HG02943 (cell line): ENCODE measurements at regions not wholly inside any gene's neighbourhood (a gene's known extent, or its start where the extent isn't known, plus 50 kb on each side); places are given as distances from the start of the nearest gene placed in this dataset.
"Not testable (repeated sequence)": the region's sequence is repeated elsewhere in the genome, so short reads cannot be mapped to it uniquely, and the experiment has no call there.

Experiments used
- ATAC-seq: cut with Tn5 transposase; IDR thresholded peaks from one replicate; pipeline ENCODE4 v1.9.1; 2021; ENCODE audit warnings: mild to moderate bottlenecking, low read depth, moderate library complexity; ENCODE audit not compliant: unreplicated experiment

DNA sequence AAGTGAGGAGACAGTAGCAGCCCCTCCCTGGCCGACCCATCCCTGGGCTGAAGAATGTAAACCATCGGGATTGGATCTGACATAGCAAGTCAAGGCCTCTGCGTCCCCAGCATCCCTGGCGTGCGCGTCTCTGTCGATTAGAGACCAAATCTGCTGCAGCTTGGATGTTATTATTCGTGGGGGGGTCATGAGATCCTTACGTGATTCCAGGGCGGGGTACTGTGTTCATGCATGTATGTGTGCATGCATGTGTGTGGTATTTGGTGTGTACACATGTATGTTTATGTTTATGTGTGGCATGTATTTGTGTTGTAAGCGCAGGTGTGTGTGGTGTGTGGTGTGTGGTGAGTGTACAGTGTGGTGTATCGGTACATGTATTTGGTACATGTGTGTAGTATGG, 741.8 kb upstream of the SALL3 start:
- no peak for ATAC-seq

DNA sequence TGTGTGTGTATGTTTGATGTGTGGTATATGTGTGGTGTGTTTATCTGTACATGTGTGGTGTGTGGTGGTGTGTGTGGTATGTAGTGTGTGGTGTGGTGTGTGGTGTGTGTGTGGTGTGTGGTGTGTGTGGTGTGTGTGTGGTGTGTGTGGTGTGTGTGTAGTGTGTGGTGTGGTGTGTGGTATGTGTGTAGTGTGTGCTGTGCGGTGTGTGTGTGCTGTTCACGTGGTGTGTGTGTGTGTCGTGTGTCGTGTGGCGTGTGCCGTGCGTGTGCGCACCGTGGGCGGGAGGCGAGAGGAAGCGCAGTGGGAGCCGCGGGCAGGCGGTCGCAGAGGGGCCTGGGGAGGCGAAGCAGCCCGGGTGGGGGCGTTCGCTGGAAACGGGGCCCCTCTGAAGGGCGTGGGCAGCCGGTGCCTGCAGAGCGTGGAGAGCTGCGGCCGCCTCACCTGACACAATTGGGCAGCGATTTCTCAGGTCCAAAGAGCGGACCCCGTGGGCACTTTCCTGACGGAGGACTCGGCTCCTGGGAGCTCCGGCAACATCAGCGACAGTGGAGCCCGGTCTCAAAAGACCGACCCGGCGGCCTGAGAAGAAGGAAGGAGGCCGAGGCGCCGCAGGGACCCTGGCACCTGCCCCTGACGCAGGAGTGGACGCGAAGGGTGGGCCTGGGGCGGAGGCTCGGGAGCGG, 741.1 kb upstream of the SALL3 start:
- no peak for ATAC-seq

DNA sequence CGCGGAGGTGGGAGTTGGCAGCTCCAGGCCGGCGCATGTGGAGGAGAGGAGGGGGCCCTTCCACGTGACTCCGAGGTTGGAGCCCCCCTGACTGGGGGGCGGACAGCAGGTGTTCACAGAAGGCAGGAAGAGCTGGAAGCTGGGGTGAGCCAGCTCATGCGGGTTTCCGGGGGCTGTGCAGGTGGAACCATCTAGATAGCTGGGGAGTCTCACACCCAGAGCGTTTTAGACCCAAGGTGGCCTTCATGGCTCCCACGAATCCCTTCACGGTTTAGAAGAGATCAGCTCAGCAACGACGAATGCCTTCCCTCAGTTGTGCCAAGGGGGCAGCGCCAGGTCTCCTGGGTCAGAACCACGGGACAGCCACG, 740.5 kb upstream of the SALL3 start:
- no peak for ATAC-seq

DNA sequence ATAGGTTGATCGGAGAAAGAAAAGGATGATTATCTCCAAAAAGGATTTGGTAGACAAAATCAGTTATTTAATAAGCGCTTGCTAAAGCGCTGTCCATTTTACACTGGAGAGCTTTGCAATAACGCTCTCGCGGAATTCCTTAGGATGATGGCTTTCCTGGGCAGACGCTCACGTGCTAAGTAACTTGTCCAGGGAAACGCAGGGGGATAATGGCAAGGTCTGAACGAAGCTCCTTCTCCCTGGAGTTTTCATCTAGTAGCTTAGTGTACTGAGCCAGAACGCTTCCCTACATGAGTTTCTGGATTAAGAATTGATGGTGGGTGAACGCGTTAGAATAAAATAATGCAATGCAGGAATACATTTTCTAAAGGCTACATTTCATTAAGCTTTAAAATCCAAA, 739.5 kb upstream of the SALL3 start:
- ATAC-seq, result no peak

- ATAC-seq, result no peak
Measured at GRCh38 chr18:78240627-78241252, 738.9 kb upstream of the SALL3 start.

DNA sequence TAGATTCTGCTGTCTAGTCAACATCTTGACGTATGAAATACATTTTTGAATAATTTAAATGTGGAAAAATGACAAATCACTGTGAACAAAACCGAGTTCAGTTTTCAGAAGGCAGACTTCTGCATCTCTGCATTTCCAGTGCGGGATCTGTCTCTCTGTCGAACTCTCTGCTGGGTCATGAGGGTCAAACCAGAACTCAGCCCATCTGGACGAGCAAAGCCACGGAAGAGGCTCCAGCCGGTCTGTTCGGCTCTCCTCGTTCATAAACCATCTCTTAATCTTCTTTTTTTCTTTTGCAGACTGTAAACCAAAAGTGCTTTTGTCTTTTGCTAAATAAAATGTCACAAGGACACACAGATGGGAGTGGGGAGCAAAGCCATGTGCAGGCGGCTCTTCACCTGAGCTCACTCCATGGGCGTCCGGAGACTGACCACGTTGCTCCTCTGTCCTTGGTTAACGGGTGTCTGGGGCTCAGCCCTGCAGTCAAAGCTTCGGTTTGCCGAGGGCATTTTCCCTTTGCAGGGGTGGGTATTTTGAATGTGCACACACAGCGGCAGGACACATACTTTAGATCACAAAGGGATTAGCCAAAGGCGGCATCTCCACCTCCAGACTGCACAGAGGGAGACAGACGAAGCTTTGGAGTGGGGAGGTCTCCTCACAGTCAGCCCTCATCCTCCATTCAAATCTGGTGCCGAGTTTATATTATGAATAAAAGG, 737.9 kb upstream of the SALL3 start:
- ATAC-seq, result no peak

- no peak for ATAC-seq
Measured at GRCh38 chr18:78242254-78242643, 737.4 kb upstream of the SALL3 start.

DNA sequence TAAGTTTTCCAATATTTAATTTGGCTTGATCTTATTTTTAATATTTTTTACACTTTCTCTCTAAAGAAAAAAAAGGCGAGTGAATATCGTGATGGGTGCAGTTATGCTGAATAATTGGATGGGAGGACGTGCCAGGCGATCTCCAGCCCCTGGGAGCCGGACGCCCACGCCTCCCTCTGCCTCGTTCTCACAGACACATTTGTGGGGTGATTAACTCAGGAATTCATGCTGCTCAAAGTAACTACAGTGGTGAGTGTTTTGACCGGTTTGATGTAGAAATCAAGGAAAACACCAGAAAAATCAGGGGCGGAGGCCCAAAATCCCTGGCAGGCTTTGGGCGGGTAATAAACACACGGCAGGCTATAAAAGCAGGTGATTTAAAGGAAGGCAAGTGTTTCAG, 736.8 kb upstream of the SALL3 start:
- ATAC-seq, result no peak

GRCh38 chr18:78244779-78245178, 734.8 kb upstream of the SALL3 start:
- no peak for ATAC-seq

GRCh38 chr18:78245451-78245850, 734.2 kb upstream of the SALL3 start:
- ATAC-seq, result no peak

- ATAC-seq, result no peak
Measured at GRCh38 chr18:78246050-78246449, 733.6 kb upstream of the SALL3 start.

DNA sequence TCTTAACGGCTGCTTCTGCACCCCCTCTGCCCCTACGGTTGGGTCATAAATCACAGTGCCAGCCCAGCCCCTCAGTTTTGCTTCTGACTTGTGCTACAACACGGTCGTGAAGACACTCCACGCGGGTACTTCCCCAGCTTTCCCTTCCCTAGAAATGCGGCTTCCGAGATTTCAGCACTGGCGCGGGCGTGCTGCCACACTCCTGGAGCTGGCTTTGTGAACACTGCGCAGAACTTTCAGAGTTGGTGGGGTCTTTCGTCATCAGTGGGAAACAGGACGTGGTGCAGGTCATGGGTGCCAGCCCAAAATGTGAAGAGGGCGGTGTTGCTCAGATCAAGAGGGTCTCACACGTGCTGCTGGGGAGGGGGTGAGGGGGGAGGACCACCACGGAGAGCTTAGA, 733.0 kb upstream of the SALL3 start:
- ATAC-seq, result no peak

DNA sequence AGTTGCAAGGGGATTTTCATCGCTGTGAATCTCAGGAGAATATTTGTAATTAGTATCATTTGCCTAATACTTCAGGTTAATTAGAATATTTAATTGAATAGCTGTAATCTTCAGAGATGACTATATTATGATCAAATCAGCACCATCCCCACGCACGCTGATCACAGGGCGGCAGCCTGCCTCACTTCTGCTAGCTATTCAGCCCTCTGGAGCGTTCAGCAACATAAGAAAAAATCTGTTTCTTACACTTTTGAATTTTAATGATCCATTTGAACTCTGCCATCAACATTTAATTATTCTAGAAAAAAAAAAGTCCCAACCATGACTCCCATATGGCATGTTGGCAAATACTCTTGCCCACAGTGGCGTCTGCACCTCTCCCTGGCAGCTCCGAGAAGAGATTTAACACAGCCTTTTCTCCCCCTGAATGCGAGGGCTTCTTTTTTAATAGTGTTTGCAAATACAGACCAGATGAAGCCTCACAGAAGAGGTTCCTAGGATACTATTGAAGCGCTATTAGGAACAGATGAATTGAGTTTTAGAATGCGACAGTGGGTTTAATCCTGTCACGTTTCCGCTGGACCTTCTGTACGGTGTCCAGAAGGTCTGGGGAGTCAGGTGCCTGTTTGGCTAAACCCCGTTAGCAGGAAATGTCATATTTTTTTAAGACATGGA, 731.9 kb upstream of the SALL3 start:
- ATAC-seq, result no peak

DNA sequence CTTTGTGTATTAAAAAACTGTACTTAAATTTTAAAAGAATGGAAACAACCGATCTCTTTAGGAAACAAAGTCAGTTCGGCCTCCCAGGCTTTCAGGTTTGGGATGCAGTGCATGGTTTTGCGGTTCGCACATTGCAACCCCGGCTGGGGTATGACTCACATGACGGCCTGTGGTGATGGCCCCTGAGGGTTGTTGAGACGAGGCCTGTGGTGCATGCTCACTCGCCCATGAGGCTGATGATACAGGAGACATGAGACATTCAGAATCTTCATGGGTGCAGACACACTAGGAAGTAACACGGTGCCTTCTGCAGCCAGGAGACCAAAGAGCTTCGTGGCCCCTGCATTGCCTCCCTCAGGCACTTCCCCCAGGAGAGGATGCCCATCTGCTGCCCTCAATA, 724.6 kb upstream of the SALL3 start:
- no peak for ATAC-seq

DNA sequence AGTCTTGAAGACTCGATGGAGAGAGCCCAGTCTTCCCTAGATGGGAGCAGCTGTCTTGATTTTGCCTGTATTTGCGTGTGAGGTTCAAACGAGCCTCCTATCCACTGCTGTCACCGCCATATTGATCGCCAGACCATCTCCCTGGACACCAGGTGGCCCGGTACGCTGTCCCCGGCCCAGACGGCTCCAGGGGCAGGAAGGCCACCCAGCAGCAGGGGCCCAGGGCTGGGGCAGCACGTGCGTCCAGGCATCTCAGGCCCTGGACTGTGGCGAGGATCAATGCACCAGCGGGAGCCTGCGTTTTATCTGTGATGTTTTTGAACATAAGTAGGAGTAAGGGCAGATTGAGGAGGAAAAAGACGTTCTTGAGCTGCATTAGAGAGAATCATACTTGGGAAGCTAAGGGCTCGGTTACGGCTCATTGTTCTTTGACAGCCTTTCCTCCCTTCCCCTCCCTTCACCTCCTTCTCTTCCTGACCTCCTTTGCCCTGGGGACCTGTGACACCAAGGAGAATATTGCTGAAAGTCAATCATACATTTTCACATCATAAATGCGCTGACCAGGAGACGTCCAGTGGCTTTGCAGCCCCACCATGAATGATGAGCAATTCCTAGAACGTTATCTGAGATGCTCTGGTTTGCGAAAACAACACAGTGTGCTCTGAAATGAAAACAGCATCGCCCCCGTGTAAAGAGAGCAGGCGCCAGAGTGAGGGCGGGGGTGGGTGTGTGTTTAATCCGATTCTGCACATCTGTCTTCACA, 711.2 kb upstream of the SALL3 start:
- ATAC-seq, result no peak

DNA sequence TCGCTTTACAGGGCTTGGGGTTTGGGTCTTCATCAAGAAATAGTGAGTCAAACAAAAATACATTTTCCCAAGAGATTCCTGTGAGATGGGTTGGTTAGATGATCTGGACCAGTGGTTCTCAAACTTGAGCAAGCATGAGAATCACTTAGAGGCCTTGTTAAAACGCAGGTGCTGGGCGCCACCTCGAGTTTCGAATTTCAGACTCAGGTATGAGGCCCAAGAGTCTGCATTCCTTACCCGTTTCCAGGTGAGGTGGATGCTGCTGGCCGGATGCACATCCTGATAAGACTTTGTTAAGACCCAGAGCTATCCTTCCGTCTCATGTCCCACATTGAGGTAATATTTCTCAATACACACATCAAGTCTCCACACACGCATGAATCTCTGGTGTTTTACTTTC, 707.8 kb upstream of the SALL3 start:
- no peak for ATAC-seq

DNA sequence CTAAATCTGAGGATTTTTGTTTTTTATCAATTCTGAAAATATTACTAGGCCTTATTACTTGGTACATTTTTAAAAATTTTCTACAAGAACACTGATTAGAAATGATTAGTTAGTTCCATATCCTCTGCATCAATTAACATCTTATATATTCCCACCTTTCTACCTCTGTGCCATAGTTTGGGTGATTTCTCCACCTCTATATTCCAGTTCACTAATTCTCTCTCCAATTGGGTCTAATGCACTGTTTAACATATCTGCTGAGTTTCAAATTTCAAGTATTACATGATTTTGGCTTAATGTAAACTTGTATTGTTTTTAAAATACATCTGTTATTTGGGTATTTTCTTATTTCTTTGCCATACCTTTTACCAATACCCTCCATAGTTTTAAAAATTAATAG, 705.7 kb upstream of the SALL3 start:
- no peak for ATAC-seq

DNA sequence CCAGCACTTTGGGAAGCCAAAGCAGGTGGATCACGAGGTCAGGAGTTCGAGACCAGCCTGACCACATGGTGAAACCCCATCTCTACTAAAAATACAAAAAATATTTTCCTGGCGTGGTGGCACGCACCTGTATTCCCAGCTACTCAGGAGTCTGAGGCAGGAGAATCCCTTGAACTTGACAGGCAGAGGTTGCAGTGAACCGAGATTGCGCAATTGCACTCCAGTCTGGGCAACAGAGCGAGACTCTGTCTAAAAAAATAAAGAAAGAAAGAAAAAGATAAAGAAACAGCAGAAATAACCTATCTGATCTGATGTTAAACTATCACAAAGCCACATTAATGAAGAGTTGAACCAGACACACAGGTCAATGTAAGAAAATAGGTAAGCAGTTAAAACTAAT, 696.2 kb upstream of the SALL3 start:
- not testable (repeated sequence) for ATAC-seq

DNA sequence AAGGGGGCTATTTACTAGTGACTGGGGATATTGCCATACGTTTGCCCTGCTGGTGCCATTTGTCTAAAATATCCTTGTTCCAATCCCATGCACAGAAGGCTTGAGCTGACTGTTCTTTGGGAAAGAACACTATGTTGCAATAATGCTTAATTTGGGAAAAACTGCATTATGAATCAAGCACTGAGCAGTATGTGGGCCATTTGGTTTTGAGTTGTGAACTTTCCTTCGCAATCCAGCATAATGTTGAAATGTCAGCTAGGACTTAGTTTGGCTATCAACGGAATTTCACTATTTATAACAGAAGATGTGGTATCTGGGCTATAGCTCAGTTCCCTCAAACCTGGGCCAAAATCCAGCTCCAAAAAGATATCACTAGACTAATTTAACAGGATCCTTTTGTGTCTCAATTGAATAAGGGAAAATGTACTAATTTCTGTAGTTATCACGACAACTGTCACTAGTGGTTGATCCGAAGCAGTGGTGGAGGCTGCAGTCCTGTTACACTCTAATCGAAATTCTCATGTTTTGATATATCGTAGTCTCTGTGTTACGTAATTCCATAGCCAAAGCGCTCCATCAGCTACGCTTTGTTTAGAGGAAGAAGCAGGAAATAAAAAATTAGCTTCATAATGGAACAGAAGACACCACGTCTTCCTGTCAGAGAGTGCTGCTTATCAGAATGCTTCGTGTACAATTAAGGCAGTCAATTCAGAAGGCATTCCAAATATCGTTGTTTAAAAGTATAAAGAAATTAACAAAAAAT, 686.8 kb upstream of the SALL3 start:
- ATAC-seq, result no peak

- ATAC-seq, result no peak
Measured at GRCh38 chr18:78293540-78293939, 686.1 kb upstream of the SALL3 start.
